PC-3 (cell line): ENCODE measurements at regions not wholly inside any gene's neighbourhood (a gene's known extent, or its start where the extent isn't known, plus 50 kb on each side); places are given as distances from the start of the nearest gene placed in this dataset.

Experiments used
- ATAC-seq: fragments of 200-7000 bp; cut with Tn5 transposase; 2 replicates; pipeline ENCODE4 v1.9.1; 2020; ENCODE audit warnings: mild to moderate bottlenecking, moderate library complexity
- BruUV-seq: library from RNA; stranded (reverse); fragments of 400-500 nt; replicated peaks from 2 replicates; lab custom pipeline; 2021; lab: Mats Ljungman, UMichigan
- CTCF ChIA-PET: fragments of 300-600 bp; sonication (Branson Sonifier 250); formaldehyde crosslinking; loops from one replicate; lab custom pipeline; 2022; ENCODE audit warnings: antibody characterized with exemption; lab: Charles Lee
- POLR2A ChIA-PET: fragments of 300-600 bp; sonication (Branson Sonifier 250); formaldehyde crosslinking; loops from one replicate; lab custom pipeline; 2022; ENCODE audit warnings: antibody characterized with exemption; ENCODE audit not compliant: unreplicated experiment; lab: Charles Lee
- DNase-seq: peaks from one replicate; pipeline ENCODE4 v3.0.0-alpha.2; 2015
- H2AFZ ChIP-seq: fragments of 300-600 bp; sonication (generic); 2 replicates; pipeline ENCODE4 v1.6.0; 2016; ENCODE audit warnings: antibody characterized with exemption, low read length
- H3F3A ChIP-seq: fragments of 300-600 bp; sonication (generic); one replicate; pipeline ENCODE4 v1.6.0; 2017; ENCODE audit warnings: antibody characterized with exemption, low read length, control low read depth, mild to moderate bottlenecking; ENCODE audit not compliant: unreplicated experiment
- H3K27ac ChIP-seq: fragments of 300-600 bp; sonication (generic); 2 replicates; pipeline ENCODE4 v1.5.1; 2016; ENCODE audit warnings: mild to moderate bottlenecking, low read length
- H3K27me3 ChIP-seq: fragments of 300-600 bp; sonication (generic); 2 replicates; pipeline ENCODE4 v1.6.1; 2016; ENCODE audit warnings: low read length, mixed read lengths
- H3K36me3 ChIP-seq: fragments of 300-600 bp; sonication (generic); 2 replicates; pipeline ENCODE4 v1.6.1; 2016; ENCODE audit warnings: low read depth, mixed run types, low read length, mixed read lengths
- H3K4me1 ChIP-seq: fragments of 300-600 bp; sonication (generic); 2 replicates; pipeline ENCODE4 v1.5.1; 2016; ENCODE audit warnings: low read length; ENCODE audit not compliant: insufficient read depth
- H3K4me2 ChIP-seq: fragments of 300-600 bp; sonication (generic); 2 replicates; pipeline ENCODE4 v1.6.0; 2016; ENCODE audit warnings: low read length
- H3K4me3 ChIP-seq: fragments of 300-600 bp; sonication (generic); 2 replicates; pipeline ENCODE4 v1.5.1; 2016; ENCODE audit warnings: mild to moderate bottlenecking, low read length, mixed read lengths
- H3K79me2 ChIP-seq: fragments of 300-600 bp; sonication (generic); 2 replicates; pipeline ENCODE4 v1.6.1; 2017; ENCODE audit warnings: low read length, mixed read lengths
- H3K9ac ChIP-seq: fragments of 300-600 bp; sonication (generic); 2 replicates; pipeline ENCODE4 v1.6.0; 2016; ENCODE audit warnings: mild to moderate bottlenecking, low read length
- H3K9me2 ChIP-seq: fragments of 300-600 bp; sonication (generic); replicated peaks from 2 replicates; pipeline ENCODE4 v1.6.1; 2016; ENCODE audit warnings: mixed run types, low read length, mixed read lengths
- H3K9me3 ChIP-seq: fragments of 300-600 bp; sonication (generic); 2 replicates; pipeline ENCODE4 v1.6.1; 2016; ENCODE audit warnings: low read length, mixed read lengths
- H4K20me1 ChIP-seq: fragments of 300-600 bp; sonication (generic); 2 replicates; pipeline ENCODE4 v1.6.1; 2016; ENCODE audit warnings: low read length, mixed read lengths
- CTCF ChIP-seq: fragments of 300-600 bp; sonication (generic); conservative IDR thresholded peaks from 2 replicates; pipeline ENCODE4 v1.5.1; 2017; ENCODE audit warnings: antibody characterized with exemption, low read depth, mild to moderate bottlenecking, low read length
- EZH2 ChIP-seq: fragments of 300-600 bp; sonication (generic); IDR thresholded peaks from one replicate; pipeline ENCODE4 v1.6.1; 2017; ENCODE audit warnings: antibody characterized with exemption, mild to moderate bottlenecking, low read length; ENCODE audit not compliant: unreplicated experiment
- EZH2phosphoT487 ChIP-seq: fragments of 300-600 bp; sonication (generic); IDR thresholded peaks from 2 replicates; pipeline ENCODE4 v1.6.1; 2018; ENCODE audit warnings: mild to moderate bottlenecking, antibody characterized with exemption, low read length, borderline replicate concordance
- intact Hi-C: fragments of 100-400 bp; cut with micrococcal nuclease; formaldehyde crosslinking; loops from 2 replicates; pipeline ENCODE4 v1.9.0; 2023

GRCh38 chr18:26778054-26778393 is 87.5 kb downstream of the AQP4 start:
- CTCF ChIA-PET: no interaction called here

GRCh38 chr18:26777351-26778053 is 88.0 kb downstream of the AQP4 start:
- H3K4me3 ChIP-seq: no peak overlapping the region
- BruUV-seq: no TSS peak
- no peaks in the 10 kb centered on the region for H4K20me1 ChIP-seq
- intact Hi-C loops: loop anchor here (10.0 kb wide), 1 partner anchor 123 kb away; no protein-coding TSS in a partner anchor
- TF ChIP-seq CTCF (no peak), EZH2 (no peak), EZH2phosphoT487 (no peak)
- H3K9me3 ChIP-seq: no peaks in the 10 kb centered on the region
- H3K27ac ChIP-seq: no peak overlapping the region
- no peak overlapping the region for H3K4me2 ChIP-seq
- CTCF ChIA-PET: interaction anchor here (0.5 kb wide), 1 partner anchor 121 kb away, joined by 3 read pairs; no protein-coding TSS in a partner anchor
- no peaks in the 10 kb centered on the region for H3K4me1 ChIP-seq
- peak; percentile 14 for DNase-seq
- H3K79me2 ChIP-seq: no peaks in the 10 kb centered on the region
- H3K9ac ChIP-seq: no peak overlapping the region
- H3K27me3 ChIP-seq: peaks cover 39% of the 10 kb centered on the region
- POLR2A ChIA-PET: no interaction called here
- H3K9me2 ChIP-seq: no peaks in the 10 kb centered on the region
- peak; percentile 64 for ATAC-seq
- H2AFZ ChIP-seq: no peak overlapping the region
- H3K36me3 ChIP-seq: no peaks in the 10 kb centered on the region
- H3F3A ChIP-seq: no peaks in the 10 kb centered on the region

More at GRCh38 chr18:26778054-26778393, 87.5 kb downstream of the AQP4 start:
- Histone ChIP-seq H2AFZ (no peak overlapping the region), H3K9ac (no peak overlapping the region), H3K79me2 (no peaks in the 10 kb centered on the region), H3K4me1 (no peaks in the 10 kb centered on the region), H4K20me1 (no peaks in the 10 kb centered on the region), H3K9me2 (no peaks in the 10 kb centered on the region), H3K27ac (no peak overlapping the region), H3K4me3 (no peak overlapping the region), H3K4me2 (no peak overlapping the region), H3F3A (no peaks in the 10 kb centered on the region), H3K9me3 (no peaks in the 10 kb centered on the region), H3K27me3 (peaks cover 42% of the 10 kb centered on the region), H3K36me3 (no peaks in the 10 kb centered on the region)
- TF ChIP-seq EZH2phosphoT487 (no peak), EZH2 (no peak), CTCF (no peak)
- no peak for ATAC-seq
- no TSS peak for BruUV-seq
- intact Hi-C loops: loop anchor here (10.0 kb wide), 1 partner anchor 123 kb away; no protein-coding TSS in a partner anchor
- POLR2A ChIA-PET: no interaction called here
- no peak for DNase-seq

- H3K27ac ChIP-seq: no peak overlapping the region
- H3F3A ChIP-seq: no peaks in the 10 kb centered on the region
- H3K9me2 ChIP-seq: no peaks in the 10 kb centered on the region
- no peaks in the 10 kb centered on the region for H3K4me1 ChIP-seq
- H3K4me2 ChIP-seq: no peak overlapping the region
- ATAC-seq: no peak
- H3K36me3 ChIP-seq: no peaks in the 10 kb centered on the region
- no peak overlapping the region for H3K4me3 ChIP-seq
- no peak overlapping the region for H3K9ac ChIP-seq
- no TSS peak for BruUV-seq
- ChIA-PET CTCF (no interaction called here), POLR2A (no interaction called here)
- DNase-seq: no peak
- H4K20me1 ChIP-seq: no peaks in the 10 kb centered on the region
- no peak for TF ChIP-seq EZH2
- TF ChIP-seq EZH2phosphoT487: no peak
- no peak for TF ChIP-seq CTCF
- no peak overlapping the region for H2AFZ ChIP-seq
- no peaks in the 10 kb centered on the region for H3K79me2 ChIP-seq
- H3K9me3 ChIP-seq: no peaks in the 10 kb centered on the region
- H3K27me3 ChIP-seq: no peaks in the 10 kb centered on the region
- intact Hi-C loops: loop anchor here (10.0 kb wide), 1 partner anchor 118 kb away; no protein-coding TSS in a partner anchor
Measured at GRCh38 chr18:26772691-26773090, 92.8 kb downstream of the AQP4 start.
